ENCODE measurements at regions not wholly inside any gene's neighbourhood (a gene's known extent, or its start where the extent isn't known, plus 50 kb on each side); places are given as distances from the start of the nearest gene placed in this dataset.

DNA sequence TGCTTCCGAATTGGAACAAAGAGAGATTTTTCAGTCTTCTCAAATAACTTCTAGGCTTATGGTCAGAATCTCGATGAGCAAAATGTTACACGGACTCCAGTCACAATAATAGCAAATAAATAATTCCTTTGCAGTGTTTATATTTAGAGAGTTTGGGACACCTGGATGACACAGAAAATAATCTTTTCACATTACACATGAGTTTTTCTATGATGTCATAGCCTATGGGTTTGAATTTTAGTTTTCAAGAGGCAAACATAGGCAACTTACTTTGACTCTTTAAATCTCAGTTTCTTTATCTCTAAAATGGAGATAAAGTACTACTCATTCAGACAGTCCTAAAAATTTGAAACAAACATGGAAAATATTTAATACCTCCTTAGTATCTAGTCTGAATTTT is 372.0 kb downstream of the HAPSTR1 start:
- ChIA-PET POLR2A (no interaction called here), CTCF (no interaction called here)
- ATAC-seq (no peak), DNase-seq (ENCODE audit: low spot score) (no peak)
- H3K27me3 Mint-ChIP-seq (ENCODE audit: low read depth) = peaks cover 3% of the 10 kb centered on the region; the same call in 1 of the 2 replicates
- TF ChIP-seq, protein P1, sequence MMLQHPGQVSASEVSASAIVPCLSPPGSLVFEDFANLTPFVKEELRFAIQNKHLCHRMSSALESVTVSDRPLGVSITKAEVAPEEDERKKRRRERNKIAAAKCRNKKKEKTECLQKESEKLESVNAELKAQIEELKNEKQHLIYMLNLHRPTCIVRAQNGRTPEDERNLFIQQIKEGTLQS (CRISPR knock-in tag; conservative IDR thresholded peaks at IDR 0.05) = no peak
- TF ChIP-seq, protein P2, sequence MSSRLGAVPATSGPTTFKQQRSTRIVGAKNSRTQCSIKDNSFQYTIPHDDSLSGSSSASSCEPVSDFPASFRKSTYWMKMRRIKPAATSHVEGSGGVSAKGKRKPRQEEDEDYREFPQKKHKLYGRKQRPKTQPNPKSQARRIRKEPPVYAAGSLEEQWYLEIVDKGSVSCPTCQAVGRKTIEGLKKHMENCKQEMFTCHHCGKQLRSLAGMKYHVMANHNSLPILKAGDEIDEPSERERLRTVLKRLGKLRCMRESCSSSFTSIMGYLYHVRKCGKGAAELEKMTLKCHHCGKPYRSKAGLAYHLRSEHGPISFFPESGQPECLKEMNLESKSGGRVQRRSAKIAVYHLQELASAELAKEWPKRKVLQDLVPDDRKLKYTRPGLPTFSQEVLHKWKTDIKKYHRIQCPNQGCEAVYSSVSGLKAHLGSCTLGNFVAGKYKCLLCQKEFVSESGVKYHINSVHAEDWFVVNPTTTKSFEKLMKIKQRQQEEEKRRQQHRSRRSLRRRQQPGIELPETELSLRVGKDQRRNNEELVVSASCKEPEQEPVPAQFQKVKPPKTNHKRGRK (CRISPR knock-in tag; IDR thresholded peaks at IDR 0.05; ENCODE audit: borderline replicate concordance) = no peak
- TF ChIP-seq RELA (CRISPR knock-in tag; IDR thresholded peaks at IDR 0.05; ENCODE audit: borderline replicate concordance) (no peak), EMX1 (CRISPR knock-in tag; IDR thresholded peaks at IDR 0.05) (no peak), NR1H2 (CRISPR knock-in tag; IDR thresholded peaks at IDR 0.05) (no peak), FOXJ3 (CRISPR knock-in tag; IDR thresholded peaks at IDR 0.05; ENCODE audit: borderline replicate concordance) (no peak), MYBL2 (CRISPR knock-in tag; IDR thresholded peaks at IDR 0.05) (no peak), TCF7 (CRISPR knock-in tag; IDR thresholded peaks at IDR 0.05; ENCODE audit: low read depth) (no peak), NFATC4 (CRISPR knock-in tag; IDR thresholded peaks at IDR 0.05) (no peak), ETV6 (CRISPR knock-in tag; IDR thresholded peaks at IDR 0.05) (no peak), GRHL2 (CRISPR knock-in tag; IDR thresholded peaks at IDR 0.05; ENCODE audit: insufficient replicate concordance, severe bottlenecking) (no peak), JAZF1 (CRISPR knock-in tag; IDR thresholded peaks at IDR 0.05) (no peak)
- TF ChIP-seq, protein P3, sequence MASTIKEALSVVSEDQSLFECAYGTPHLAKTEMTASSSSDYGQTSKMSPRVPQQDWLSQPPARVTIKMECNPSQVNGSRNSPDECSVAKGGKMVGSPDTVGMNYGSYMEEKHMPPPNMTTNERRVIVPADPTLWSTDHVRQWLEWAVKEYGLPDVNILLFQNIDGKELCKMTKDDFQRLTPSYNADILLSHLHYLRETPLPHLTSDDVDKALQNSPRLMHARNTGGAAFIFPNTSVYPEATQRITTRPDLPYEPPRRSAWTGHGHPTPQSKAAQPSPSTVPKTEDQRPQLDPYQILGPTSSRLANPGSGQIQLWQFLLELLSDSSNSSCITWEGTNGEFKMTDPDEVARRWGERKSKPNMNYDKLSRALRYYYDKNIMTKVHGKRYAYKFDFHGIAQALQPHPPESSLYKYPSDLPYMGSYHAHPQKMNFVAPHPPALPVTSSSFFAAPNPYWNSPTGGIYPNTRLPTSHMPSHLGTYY (CRISPR knock-in tag; IDR thresholded peaks at IDR 0.05) = no peak
- TF ChIP-seq, protein P4, sequence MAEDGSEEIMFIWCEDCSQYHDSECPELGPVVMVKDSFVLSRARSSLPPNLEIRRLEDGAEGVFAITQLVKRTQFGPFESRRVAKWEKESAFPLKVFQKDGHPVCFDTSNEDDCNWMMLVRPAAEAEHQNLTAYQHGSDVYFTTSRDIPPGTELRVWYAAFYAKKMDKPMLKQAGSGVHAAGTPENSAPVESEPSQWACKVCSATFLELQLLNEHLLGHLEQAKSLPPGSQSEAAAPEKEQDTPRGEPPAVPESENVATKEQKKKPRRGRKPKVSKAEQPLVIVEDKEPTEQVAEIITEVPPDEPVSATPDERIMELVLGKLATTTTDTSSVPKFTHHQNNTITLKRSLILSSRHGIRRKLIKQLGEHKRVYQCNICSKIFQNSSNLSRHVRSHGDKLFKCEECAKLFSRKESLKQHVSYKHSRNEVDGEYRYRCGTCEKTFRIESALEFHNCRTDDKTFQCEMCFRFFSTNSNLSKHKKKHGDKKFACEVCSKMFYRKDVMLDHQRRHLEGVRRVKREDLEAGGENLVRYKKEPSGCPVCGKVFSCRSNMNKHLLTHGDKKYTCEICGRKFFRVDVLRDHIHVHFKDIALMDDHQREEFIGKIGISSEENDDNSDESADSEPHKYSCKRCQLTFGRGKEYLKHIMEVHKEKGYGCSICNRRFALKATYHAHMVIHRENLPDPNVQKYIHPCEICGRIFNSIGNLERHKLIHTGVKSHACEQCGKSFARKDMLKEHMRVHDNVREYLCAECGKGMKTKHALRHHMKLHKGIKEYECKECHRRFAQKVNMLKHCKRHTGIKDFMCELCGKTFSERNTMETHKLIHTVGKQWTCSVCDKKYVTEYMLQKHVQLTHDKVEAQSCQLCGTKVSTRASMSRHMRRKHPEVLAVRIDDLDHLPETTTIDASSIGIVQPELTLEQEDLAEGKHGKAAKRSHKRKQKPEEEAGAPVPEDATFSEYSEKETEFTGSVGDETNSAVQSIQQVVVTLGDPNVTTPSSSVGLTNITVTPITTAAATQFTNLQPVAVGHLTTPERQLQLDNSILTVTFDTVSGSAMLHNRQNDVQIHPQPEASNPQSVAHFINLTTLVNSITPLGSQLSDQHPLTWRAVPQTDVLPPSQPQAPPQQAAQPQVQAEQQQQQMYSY (CRISPR knock-in tag; IDR thresholded peaks at IDR 0.05) = no peak
- TF ChIP-seq, protein P5, sequence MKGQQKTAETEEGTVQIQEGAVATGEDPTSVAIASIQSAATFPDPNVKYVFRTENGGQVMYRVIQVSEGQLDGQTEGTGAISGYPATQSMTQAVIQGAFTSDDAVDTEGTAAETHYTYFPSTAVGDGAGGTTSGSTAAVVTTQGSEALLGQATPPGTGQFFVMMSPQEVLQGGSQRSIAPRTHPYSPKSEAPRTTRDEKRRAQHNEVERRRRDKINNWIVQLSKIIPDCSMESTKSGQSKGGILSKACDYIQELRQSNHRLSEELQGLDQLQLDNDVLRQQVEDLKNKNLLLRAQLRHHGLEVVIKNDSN (CRISPR knock-in tag; IDR thresholded peaks at IDR 0.05) = no peak
- TF ChIP-seq, protein P6, sequence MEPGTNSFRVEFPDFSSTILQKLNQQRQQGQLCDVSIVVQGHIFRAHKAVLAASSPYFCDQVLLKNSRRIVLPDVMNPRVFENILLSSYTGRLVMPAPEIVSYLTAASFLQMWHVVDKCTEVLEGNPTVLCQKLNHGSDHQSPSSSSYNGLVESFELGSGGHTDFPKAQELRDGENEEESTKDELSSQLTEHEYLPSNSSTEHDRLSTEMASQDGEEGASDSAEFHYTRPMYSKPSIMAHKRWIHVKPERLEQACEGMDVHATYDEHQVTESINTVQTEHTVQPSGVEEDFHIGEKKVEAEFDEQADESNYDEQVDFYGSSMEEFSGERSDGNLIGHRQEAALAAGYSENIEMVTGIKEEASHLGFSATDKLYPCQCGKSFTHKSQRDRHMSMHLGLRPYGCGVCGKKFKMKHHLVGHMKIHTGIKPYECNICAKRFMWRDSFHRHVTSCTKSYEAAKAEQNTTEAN (CRISPR knock-in tag; IDR thresholded peaks at IDR 0.05) = no peak
- TF ChIP-seq, protein P7, sequence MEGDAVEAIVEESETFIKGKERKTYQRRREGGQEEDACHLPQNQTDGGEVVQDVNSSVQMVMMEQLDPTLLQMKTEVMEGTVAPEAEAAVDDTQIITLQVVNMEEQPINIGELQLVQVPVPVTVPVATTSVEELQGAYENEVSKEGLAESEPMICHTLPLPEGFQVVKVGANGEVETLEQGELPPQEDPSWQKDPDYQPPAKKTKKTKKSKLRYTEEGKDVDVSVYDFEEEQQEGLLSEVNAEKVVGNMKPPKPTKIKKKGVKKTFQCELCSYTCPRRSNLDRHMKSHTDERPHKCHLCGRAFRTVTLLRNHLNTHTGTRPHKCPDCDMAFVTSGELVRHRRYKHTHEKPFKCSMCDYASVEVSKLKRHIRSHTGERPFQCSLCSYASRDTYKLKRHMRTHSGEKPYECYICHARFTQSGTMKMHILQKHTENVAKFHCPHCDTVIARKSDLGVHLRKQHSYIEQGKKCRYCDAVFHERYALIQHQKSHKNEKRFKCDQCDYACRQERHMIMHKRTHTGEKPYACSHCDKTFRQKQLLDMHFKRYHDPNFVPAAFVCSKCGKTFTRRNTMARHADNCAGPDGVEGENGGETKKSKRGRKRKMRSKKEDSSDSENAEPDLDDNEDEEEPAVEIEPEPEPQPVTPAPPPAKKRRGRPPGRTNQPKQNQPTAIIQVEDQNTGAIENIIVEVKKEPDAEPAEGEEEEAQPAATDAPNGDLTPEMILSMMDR (IDR thresholded peaks at IDR 0.05) = no peak
- TF ChIP-seq, protein P8, sequence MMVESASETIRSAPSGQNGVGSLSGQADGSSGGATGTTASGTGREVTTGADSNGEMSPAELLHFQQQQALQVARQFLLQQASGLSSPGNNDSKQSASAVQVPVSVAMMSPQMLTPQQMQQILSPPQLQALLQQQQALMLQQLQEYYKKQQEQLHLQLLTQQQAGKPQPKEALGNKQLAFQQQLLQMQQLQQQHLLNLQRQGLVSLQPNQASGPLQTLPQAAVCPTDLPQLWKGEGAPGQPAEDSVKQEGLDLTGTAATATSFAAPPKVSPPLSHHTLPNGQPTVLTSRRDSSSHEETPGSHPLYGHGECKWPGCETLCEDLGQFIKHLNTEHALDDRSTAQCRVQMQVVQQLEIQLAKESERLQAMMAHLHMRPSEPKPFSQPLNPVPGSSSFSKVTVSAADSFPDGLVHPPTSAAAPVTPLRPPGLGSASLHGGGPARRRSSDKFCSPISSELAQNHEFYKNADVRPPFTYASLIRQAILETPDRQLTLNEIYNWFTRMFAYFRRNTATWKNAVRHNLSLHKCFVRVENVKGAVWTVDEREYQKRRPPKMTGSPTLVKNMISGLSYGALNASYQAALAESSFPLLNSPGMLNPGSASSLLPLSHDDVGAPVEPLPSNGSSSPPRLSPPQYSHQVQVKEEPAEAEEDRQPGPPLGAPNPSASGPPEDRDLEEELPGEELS (CRISPR knock-in tag; IDR thresholded peaks at IDR 0.05) = no peak
- TF ChIP-seq, protein P9, sequence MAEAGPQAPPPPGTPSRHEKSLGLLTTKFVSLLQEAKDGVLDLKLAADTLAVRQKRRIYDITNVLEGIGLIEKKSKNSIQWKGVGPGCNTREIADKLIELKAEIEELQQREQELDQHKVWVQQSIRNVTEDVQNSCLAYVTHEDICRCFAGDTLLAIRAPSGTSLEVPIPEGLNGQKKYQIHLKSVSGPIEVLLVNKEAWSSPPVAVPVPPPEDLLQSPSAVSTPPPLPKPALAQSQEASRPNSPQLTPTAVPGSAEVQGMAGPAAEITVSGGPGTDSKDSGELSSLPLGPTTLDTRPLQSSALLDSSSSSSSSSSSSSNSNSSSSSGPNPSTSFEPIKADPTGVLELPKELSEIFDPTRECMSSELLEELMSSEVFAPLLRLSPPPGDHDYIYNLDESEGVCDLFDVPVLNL (CRISPR knock-in tag; IDR thresholded peaks at IDR 0.05; ENCODE audit: borderline replicate concordance, low read depth) = no peak
- TF ChIP-seq, protein P10, sequence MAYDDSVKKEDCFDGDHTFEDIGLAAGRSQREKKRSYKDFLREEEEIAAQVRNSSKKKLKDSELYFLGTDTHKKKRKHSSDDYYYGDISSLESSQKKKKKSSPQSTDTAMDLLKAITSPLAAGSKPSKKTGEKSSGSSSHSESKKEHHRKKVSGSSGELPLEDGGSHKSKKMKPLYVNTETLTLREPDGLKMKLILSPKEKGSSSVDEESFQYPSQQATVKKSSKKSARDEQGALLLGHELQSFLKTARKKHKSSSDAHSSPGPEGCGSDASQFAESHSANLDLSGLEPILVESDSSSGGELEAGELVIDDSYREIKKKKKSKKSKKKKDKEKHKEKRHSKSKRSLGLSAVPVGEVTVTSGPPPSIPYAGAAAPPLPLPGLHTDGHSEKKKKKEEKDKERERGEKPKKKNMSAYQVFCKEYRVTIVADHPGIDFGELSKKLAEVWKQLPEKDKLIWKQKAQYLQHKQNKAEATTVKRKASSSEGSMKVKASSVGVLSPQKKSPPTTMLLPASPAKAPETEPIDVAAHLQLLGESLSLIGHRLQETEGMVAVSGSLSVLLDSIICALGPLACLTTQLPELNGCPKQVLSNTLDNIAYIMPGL (CRISPR knock-in tag; IDR thresholded peaks at IDR 0.05) = no peak
- no peaks in the 10 kb centered on the region for H3K9me3 Mint-ChIP-seq
- H3K27ac Mint-ChIP-seq = no peak overlapping the region
- H3K4me3 Mint-ChIP-seq = no peak overlapping the region
- H3K4me1 Mint-ChIP-seq = peaks cover 8% of the 10 kb centered on the region
- H3K36me3 Mint-ChIP-seq = no peaks in the 10 kb centered on the region

Measured in WTC11 (cell line).